Endothelial cell of hepatic sinusoid (primary cell): ENCODE measurements at regions not wholly inside any gene's neighbourhood (a gene's known extent, or its start where the extent isn't known, plus 50 kb on each side); places are given as distances from the start of the nearest gene placed in this dataset.

Experiments
- in situ Hi-C: cut with HindIII; loops from 2 replicates; pipeline ENCODE4 v1.10.0; 2017; ENCODE audit warnings: low sequenced_read_pairs

DNA sequence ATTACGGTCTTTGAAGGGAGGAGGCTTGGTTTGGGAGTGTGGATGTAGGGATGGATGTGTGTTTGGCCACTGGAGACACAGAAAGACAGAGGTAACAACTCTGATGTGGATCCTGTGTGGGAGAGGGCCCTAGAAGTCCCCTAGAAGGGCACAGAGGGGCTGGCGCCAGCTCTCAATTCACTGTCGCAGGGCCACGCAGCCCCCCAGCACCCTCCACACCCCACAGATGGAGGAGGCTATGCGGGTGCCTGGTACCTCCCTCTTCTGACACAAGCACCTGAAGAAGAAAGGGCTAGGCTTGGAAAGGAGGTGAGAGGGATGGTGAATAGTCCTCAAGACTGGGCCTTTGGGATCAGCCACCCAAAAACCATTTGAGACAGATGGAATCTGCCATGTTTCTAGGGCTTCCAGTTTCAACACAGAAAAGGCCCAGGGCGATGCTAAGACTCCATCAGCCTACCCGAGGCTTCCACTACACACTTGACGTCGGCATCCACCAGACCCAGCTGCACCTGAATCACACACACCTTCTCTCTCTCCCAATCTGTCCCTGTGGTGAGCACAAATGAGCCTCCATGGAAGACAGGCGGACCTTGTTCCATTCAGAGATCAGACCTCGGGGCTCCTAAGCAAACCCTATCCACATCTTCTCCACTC is 413.5 kb upstream of the HS6ST1 start:
- in situ Hi-C loops = no loop called here

- in situ Hi-C loops = no loop called here
Measured at GRCh38 chr2:128732976-128733431, 414.3 kb upstream of the HS6ST1 start.

GRCh38 chr2:128733450-128733849 is 414.8 kb upstream of the HS6ST1 start:
- in situ Hi-C loops = no loop called here

- in situ Hi-C loops = no loop called here
Measured at GRCh38 chr2:128734521-128735295, 416.0 kb upstream of the HS6ST1 start.

GRCh38 chr2:128735296-128735960 is 416.8 kb upstream of the HS6ST1 start:
- in situ Hi-C loops = no loop called here

- in situ Hi-C loops = no loop called here
Measured at GRCh38 chr2:128736046-128736688, 417.5 kb upstream of the HS6ST1 start.

DNA sequence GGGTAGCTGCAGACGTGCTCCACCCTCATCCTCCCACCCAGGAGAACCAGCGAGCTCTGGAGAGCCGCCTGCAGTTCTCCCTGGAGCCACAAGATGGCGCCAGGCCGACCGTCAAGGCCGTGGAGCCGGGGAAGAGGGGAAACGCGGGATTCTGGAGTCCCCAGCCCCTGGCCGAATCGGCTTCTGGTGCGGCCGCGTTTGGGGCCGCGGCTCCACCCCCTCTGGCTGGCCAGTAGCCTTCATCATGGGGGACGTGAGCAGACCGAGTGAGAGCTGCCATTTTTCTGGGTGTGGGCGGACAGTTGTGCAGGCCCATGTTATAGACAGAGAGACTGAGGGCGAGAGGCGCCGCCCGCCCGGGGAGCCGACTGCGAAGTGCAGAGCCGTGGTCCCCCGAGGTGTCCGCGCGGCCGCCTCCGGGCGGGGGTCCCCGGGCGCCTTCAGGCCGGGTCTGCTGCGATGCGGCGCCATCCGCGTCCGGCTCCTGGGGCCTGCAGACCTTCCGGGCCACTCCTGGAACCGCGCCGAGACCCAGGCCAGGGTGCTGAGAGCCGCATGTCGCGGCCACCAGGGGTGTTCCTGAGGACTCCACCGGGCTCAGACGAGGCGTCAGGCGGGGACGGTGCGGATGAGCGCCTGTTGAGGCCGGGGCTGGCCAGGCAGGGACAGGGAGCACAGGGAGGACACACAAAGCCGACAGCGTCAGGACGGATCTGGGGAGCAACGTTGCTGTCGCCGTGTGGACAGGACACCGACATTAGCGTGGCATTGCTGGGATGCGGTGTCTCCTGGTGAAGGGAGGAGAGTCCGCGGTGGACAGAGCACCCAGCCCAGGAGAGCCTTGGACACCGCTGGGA is 418.2 kb upstream of the HS6ST1 start:
- in situ Hi-C loops = no loop called here

GRCh38 chr2:128737546-128737826 is 418.8 kb upstream of the HS6ST1 start:
- in situ Hi-C loops = no loop called here

DNA sequence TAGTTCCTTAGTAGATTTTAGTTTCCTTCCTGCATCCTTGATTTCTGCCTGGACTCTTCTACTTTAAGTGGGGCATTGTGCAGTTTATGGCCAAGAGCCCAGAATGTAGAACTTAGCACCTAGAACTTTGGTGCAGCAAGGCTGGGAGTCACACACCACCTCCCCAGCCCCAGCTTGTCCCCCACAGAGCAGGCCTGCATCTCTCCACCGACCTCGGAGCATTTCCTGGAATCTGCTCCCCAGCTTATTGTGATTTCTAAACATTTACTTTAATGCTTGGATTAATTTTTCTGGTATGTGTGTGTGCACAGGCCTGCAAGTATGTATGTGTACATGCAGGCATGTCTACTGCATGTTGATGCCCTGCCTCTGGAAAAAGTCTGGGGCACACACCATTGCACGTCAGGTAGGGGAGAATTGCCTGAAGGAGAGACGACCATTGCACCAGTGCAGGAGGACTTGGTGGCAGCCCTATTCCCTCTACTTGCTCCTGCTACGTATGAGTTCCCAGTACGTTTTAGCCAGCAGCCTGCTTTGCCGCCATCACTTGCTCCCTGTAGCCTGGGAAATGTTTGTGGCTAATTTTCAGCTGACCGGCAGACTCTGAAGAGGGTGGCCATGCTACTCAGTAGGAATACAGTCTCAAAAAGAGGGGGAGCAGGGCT is 419.9 kb upstream of the HS6ST1 start:
- in situ Hi-C loops = no loop called here

DNA sequence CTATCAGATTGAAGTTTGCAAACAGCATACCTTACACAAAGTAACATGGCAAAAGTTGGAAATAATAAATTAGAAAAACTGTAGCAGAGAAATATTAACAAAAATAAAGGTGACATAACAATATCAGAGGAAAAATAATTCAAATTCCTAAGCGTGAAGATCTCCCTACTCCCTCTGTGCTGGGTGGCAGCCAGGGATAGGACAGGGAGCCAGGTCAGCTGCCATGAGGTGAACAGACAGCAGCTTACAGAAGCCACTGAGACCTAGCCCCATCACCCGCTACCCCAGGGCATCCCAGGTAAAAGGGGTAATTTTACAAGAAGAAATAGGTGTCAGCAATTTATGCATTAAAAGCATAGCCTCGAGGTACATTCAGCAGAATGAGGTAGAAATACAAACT is 423.8 kb upstream of the HS6ST1 start:
- in situ Hi-C loops = no loop called here

DNA sequence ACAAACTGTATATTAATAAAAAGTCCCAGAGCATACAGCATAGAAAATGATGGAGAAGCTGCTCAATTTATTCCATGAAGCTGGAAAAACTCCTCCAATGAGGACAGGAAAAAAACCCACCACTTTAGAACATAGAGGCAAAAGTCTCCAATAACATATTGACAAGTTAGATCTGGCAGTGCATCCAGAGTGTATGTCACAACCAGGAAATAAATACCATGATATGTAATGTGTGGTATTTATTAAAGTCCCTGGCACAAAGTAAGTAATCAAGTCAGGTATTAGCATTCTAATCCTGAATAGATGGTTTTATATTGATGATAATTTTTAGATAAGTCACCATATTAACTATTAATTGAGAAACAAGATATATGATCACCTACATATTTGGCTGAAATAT is 427.3 kb upstream of the HS6ST1 start:
- in situ Hi-C loops = no loop called here

- in situ Hi-C loops = no loop called here
Measured at GRCh38 chr2:128746356-128746755, 427.7 kb upstream of the HS6ST1 start.

- in situ Hi-C loops = no loop called here
Measured at GRCh38 chr2:128748336-128748735, 429.7 kb upstream of the HS6ST1 start.

DNA sequence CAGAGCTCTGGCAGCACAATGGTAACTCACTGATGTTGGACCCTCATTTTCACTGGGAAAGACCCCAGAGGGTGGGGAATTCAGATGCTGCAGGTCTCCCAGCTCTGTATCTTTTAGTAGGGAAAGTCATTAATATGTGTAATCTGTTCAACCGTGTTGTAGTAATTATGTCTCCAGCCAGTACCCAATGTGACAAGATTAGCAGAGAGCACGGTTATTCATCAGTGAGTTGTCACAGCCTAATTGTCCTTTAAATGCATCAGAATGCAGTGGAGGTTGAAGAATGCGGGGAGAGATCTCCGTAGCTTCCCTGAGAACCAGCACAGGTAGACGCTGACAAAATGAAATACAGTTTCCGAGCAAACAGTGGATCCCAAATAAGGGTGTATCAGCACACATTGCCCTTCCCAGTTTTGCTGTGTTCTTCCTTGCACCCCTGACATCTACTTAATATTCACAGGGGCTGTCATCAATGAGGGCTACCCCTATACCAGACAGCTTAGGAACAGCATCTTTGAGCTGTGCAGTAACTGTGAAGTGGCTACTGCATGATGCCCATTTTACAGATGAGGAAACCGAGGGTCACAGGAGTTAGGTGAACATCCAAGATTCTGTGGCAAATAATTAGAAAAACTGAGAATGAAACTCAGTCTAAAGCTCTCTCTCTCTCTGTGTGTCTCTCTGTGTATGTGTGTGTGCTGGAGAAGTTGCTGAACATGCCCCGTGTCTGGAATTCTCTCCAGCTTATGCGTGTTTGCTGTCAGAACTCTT is 430.4 kb upstream of the HS6ST1 start:
- in situ Hi-C loops = no loop called here

DNA sequence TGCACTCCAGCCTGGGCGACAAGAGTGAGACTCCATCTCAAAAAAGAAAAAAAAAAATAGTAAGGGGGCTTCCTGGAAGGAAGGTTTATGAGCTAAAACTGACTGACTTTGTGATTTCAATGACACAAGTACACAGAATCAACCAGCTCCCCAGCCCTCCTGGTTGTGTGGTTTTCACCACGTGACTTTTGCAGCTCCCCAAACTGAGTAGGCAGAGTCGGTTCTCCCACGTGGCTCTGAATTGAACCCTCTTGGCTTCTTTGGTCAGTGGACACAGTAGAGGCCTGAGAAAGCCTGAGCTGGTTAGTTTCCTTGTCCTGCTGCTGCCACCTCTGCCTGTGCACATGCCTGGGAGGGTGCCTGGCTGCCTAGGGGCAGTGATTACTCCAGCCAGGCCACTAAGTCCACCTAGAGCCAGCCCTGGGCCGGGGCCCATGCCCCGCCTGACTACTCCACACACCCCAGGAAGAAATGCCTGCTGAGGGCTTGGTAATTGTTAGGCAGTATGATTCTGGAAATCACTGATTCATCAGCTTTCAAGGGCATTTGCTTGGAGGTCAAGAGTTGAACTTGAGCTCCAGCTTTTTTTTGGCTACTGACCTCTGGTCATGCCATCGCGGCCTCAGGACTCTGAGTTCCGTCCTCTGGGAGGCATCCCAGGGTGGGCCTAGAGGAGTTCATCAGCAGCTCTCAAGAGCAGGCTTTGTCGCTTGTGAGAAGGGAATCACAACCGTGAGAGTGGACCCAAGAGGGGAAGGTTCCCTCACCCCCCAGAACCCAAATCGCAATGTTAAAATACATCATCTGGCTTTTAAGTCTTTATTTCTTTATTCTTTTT is 431.9 kb upstream of the HS6ST1 start:
- in situ Hi-C loops = no loop called here

DNA sequence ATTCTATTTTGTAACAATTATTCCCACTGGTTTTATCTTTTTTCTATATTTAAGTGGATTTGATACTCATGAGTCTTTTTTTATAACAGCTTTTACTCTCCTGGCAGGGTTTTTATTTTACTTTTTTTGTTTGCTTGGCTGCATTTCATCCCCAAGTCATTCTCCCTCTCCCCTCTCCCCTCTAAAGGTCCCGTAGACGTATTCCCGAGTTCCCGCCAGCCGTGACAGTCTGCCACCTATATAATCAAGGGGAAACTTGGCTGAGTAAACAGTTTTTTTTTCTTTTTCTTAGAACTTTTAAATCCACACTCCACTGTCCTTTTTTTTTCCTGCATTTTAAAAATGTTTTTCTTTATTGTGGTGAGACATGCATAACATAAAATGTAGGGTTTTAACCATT is 433.1 kb upstream of the HS6ST1 start:
- in situ Hi-C loops = no loop called here

DNA sequence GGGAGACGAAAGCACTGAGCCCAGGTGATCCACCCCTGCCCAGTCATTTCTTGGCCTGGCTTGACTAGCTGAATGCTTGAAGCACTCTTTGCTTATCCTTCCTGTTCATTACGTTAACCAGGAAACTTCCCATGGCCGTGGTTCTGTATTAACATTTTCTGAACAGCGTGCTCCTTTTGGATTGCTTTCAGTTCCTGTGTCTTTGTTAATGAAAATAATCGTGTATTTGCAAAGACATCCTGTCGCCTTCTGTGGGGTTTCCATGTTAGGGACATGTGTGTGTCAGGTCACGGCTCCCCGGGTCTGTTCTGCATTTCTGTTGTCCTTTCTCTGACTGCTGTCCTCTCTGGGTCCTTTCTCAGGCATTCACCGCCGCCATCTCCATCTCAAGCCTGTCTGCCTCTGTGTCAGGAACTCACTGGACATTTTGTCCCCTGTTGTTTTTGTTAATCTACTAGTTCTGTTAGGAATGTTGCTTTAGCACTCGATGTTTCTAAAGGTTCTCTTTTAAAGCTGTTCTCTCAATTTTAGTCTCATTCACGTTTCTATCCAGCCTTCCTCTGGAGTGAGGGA is 434.1 kb upstream of the HS6ST1 start:
- in situ Hi-C loops = no loop called here

GRCh38 chr2:128753321-128753720 is 434.7 kb upstream of the HS6ST1 start:
- in situ Hi-C loops = no loop called here
